Gastrocnemius medialis (tissue), 4 donors: ENCODE measurements at regions not wholly inside any gene's neighbourhood (a gene's known extent, or its start where the extent isn't known, plus 50 kb on each side); places are given as distances from the start of the nearest gene placed in this dataset.

Source experiments
- POLR2A ChIP-seq, 2 donors: fragments of 450-650 bp; IDR thresholded peaks; one replicate each; pipeline ENCODE4 v1.6.1; 2017; ENCODE audit warnings: antibody characterized with exemption in 2 of 2, mild to moderate bottlenecking in 2 of 2, moderate library complexity in 2 of 2
- TF ChIP-seq, protein P1 (sequence below), 5 experiments: fragments of 450-650 bp in 3 of 5; fragments of 200-600 bp in 2 of 5; sonication (generic) in 2 of 5; IDR thresholded peaks in 4 of 5; conservative IDR thresholded peaks in 1 of 5; 1 replicate in 4 of 5; 2 replicates in 1 of 5; pipeline ENCODE4 v1.5.1; 2016 to 2019; ENCODE audit warnings: antibody characterized with exemption in 5 of 5, mild to moderate bottlenecking in 3 of 5, moderate library complexity in 3 of 5

DNA sequence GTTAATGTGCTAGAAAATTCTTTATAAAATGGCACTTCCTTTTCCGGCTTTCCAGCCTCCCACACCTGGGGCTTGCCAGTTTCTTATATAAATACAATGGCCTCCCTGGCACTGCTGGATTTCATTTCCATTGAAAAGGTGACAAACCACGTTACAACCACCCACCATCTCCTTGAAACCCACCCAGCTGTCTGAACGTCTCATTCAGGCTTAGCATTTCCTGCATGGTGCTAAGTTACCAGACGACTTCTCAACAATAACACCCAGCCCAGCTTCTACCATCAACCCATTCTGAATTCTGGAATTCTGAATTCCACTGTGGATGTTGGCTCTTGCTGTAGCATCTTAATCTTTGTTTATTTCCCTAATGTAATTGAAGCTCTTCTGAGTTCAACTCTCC, 499.8 kb upstream of the CELF2 start:
- TF ChIP-seq, protein P1, sequence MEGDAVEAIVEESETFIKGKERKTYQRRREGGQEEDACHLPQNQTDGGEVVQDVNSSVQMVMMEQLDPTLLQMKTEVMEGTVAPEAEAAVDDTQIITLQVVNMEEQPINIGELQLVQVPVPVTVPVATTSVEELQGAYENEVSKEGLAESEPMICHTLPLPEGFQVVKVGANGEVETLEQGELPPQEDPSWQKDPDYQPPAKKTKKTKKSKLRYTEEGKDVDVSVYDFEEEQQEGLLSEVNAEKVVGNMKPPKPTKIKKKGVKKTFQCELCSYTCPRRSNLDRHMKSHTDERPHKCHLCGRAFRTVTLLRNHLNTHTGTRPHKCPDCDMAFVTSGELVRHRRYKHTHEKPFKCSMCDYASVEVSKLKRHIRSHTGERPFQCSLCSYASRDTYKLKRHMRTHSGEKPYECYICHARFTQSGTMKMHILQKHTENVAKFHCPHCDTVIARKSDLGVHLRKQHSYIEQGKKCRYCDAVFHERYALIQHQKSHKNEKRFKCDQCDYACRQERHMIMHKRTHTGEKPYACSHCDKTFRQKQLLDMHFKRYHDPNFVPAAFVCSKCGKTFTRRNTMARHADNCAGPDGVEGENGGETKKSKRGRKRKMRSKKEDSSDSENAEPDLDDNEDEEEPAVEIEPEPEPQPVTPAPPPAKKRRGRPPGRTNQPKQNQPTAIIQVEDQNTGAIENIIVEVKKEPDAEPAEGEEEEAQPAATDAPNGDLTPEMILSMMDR (IDR thresholded peaks at IDR 0.05 in 4 of 5, conservative IDR thresholded peaks at IDR 0.05 in 1 of 5): no peak
- TF ChIP-seq POLR2A (IDR thresholded peaks at IDR 0.05): no peak
